A673 (cell line): ENCODE measurements at regions not wholly inside any gene's neighbourhood (a gene's known extent, or its start where the extent isn't known, plus 50 kb on each side); places are given as distances from the start of the nearest gene placed in this dataset.
"Not testable (repeated sequence)": the region's sequence is repeated elsewhere in the genome, so short reads cannot be mapped to it uniquely, and the experiment has no call there.

Experiments used
- BruUV-seq: library from RNA; stranded (reverse); fragments of 400-500 nt; replicated peaks from 2 replicates; lab custom pipeline; 2021; lab: Mats Ljungman, UMichigan
- CTCF ChIA-PET: fragments of 300-600 bp; sonication (Branson Sonifier 250); formaldehyde crosslinking; loops from one replicate; lab custom pipeline; 2022; ENCODE audit warnings: antibody characterized with exemption; lab: Charles Lee
- POLR2A ChIA-PET: fragments of 300-600 bp; sonication (Branson Sonifier 250); formaldehyde crosslinking; loops from one replicate; lab custom pipeline; 2022; ENCODE audit warnings: antibody characterized with exemption; ENCODE audit not compliant: low non-redundant PET; lab: Charles Lee
- DNase-seq: peaks from one replicate; pipeline ENCODE4 v3.0.0-alpha.2; 2015; ENCODE audit warnings: low spot score
- H3K27ac ChIP-seq: fragments of 200-600 bp; sonication (generic); 2 replicates; pipeline ENCODE4 v1.5.1; 2016; ENCODE audit warnings: mixed run types, low read depth, mild to moderate bottlenecking, mixed read lengths, antibody characterized with exemption, low read length; ENCODE audit not compliant: poor library complexity, severe bottlenecking
- H3K27me3 ChIP-seq: fragments of 200-600 bp; sonication (generic); replicated peaks from 2 replicates; pipeline ENCODE4 v1.6.1; 2017; ENCODE audit warnings: mixed run types, low read depth, mild to moderate bottlenecking, mixed read lengths, antibody characterized with exemption, low read length; ENCODE audit not compliant: insufficient read depth, poor library complexity
- H3K36me3 ChIP-seq: fragments of 200-600 bp; sonication (generic); 2 replicates; pipeline ENCODE4 v1.6.1; 2016; ENCODE audit warnings: mixed run types, mild to moderate bottlenecking, mixed read lengths, antibody characterized with exemption, low read length; ENCODE audit not compliant: insufficient read depth, poor library complexity, severe bottlenecking
- H3K4me1 ChIP-seq: fragments of 200-600 bp; sonication (generic); 2 replicates; pipeline ENCODE4 v1.6.1; 2017; ENCODE audit warnings: mixed run types, mild to moderate bottlenecking, mixed read lengths, antibody characterized with exemption, low read length; ENCODE audit not compliant: insufficient read depth, poor library complexity, severe bottlenecking
- H3K4me3 ChIP-seq: fragments of 200-600 bp; sonication (generic); 2 replicates; pipeline ENCODE4 v1.5.1; 2016; ENCODE audit warnings: low read depth, mixed run types, mild to moderate bottlenecking, mixed read lengths, low read length; ENCODE audit not compliant: poor library complexity, severe bottlenecking
- H3K9me3 ChIP-seq: fragments of 200-600 bp; sonication (generic); 2 replicates; pipeline ENCODE4 v1.6.1; 2016; ENCODE audit warnings: mixed run types, low read depth, mild to moderate bottlenecking, mixed read lengths, antibody characterized with exemption, low read length; ENCODE audit not compliant: poor library complexity, severe bottlenecking
- EZH2 ChIP-seq: fragments of 200-600 bp; sonication (generic); IDR thresholded peaks from 2 replicates; pipeline ENCODE4 v1.6.1; 2017; ENCODE audit warnings: borderline replicate concordance, low read depth, mild to moderate bottlenecking, mixed read lengths, antibody characterized with exemption, low read length; ENCODE audit not compliant: poor library complexity, severe bottlenecking
- intact Hi-C: fragments of 100-400 bp; cut with micrococcal nuclease; formaldehyde crosslinking; loops from one replicate; pipeline ENCODE4 v1.10.0; 2022; ENCODE audit not compliant: unreplicated experiment
- TF ChIP-seq, protein P1 (sequence below): fragments of 300-800, 200-600 bp; sonication (generic); conservative IDR thresholded peaks from 2 replicates; pipeline ENCODE4 v1.5.1; 2017; ENCODE audit warnings: low read depth, mild to moderate bottlenecking, antibody characterized with exemption, low read length, moderate library complexity, mixed read lengths

DNA sequence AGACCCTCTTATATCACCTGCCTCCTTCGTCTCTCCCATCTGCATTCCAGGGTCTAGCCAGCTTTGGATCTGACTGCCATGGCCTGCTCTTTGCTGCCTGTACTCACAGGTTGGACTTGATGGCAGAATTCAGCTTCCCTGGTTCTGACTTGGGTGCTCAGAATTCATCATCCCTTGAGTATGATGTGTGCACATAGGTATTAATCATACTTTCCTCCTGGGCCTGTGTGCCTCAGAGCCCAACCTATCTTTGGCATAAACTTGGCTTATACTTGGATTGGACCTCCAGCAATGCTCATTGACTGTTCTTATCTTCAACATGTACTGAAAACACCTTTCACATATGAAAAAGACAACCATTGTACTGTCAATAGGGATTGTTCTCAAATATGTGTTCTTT is 70.7 kb upstream of the LMNTD1 start:
- no peaks in the 10 kb centered on the region for H3K9me3 ChIP-seq
- intact Hi-C loops: no loop called here
- H3K4me1 ChIP-seq: no peaks in the 10 kb centered on the region
- BruUV-seq: no TSS peak
- DNase-seq: no peak
- no peak for TF ChIP-seq EZH2
- TF ChIP-seq, protein P1, sequence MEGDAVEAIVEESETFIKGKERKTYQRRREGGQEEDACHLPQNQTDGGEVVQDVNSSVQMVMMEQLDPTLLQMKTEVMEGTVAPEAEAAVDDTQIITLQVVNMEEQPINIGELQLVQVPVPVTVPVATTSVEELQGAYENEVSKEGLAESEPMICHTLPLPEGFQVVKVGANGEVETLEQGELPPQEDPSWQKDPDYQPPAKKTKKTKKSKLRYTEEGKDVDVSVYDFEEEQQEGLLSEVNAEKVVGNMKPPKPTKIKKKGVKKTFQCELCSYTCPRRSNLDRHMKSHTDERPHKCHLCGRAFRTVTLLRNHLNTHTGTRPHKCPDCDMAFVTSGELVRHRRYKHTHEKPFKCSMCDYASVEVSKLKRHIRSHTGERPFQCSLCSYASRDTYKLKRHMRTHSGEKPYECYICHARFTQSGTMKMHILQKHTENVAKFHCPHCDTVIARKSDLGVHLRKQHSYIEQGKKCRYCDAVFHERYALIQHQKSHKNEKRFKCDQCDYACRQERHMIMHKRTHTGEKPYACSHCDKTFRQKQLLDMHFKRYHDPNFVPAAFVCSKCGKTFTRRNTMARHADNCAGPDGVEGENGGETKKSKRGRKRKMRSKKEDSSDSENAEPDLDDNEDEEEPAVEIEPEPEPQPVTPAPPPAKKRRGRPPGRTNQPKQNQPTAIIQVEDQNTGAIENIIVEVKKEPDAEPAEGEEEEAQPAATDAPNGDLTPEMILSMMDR: no peak
- no peaks in the 10 kb centered on the region for H3K27me3 ChIP-seq
- ChIA-PET CTCF (no interaction called here), POLR2A (no interaction called here)
- no peak overlapping the region for H3K4me3 ChIP-seq
- no peak overlapping the region for H3K27ac ChIP-seq
- no peaks in the 10 kb centered on the region for H3K36me3 ChIP-seq

GRCh38 chr12:25625146-25625545 is 72.1 kb upstream of the LMNTD1 start:
- POLR2A ChIA-PET: no interaction called here
- intact Hi-C loops: no loop called here
- Histone ChIP-seq H3K9me3 (no peaks in the 10 kb centered on the region), H3K27me3 (no peaks in the 10 kb centered on the region), H3K36me3 (no peaks in the 10 kb centered on the region), H3K27ac (no peak overlapping the region), H3K4me1 (no peaks in the 10 kb centered on the region), H3K4me3 (no peak overlapping the region)
- CTCF ChIA-PET: no interaction called here
- TF ChIP-seq EZH2: no peak
- no TSS peak for BruUV-seq
- no peak for DNase-seq

DNA sequence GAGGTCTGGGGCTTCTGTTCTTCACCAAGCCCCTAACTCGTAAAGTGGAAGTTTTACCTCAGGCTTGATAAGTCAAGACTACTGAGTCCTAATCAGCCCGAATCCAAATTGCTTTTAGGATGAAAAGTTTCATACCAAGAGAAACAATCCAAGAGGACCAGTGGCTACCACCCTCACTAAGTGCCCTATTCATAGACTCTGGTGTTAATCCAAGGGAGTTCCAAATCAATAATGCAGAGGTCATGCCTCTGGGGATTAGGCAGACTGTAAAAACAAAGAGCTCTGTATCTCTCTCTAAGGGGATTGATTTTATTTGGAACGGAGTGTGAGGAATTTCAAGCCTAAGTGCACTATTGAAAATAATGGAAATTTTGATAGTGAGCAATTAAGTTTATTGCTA is 76.3 kb upstream of the LMNTD1 start:
- no peak for TF ChIP-seq EZH2
- TF ChIP-seq, protein P1: no peak
- BruUV-seq: no TSS peak
- H3K9me3 ChIP-seq: no peaks in the 10 kb centered on the region
- CTCF ChIA-PET: no interaction called here
- intact Hi-C loops: no loop called here
- no peak overlapping the region for H3K27ac ChIP-seq
- H3K4me3 ChIP-seq: no peak overlapping the region
- H3K27me3 ChIP-seq: no peaks in the 10 kb centered on the region
- H3K36me3 ChIP-seq: no peaks in the 10 kb centered on the region
- DNase-seq: no peak
- POLR2A ChIA-PET: interaction anchor here (0.7 kb wide), 1 partner anchor 105 kb away, joined by 3 read pairs; no protein-coding TSS in a partner anchor
- no peaks in the 10 kb centered on the region for H3K4me1 ChIP-seq

DNA sequence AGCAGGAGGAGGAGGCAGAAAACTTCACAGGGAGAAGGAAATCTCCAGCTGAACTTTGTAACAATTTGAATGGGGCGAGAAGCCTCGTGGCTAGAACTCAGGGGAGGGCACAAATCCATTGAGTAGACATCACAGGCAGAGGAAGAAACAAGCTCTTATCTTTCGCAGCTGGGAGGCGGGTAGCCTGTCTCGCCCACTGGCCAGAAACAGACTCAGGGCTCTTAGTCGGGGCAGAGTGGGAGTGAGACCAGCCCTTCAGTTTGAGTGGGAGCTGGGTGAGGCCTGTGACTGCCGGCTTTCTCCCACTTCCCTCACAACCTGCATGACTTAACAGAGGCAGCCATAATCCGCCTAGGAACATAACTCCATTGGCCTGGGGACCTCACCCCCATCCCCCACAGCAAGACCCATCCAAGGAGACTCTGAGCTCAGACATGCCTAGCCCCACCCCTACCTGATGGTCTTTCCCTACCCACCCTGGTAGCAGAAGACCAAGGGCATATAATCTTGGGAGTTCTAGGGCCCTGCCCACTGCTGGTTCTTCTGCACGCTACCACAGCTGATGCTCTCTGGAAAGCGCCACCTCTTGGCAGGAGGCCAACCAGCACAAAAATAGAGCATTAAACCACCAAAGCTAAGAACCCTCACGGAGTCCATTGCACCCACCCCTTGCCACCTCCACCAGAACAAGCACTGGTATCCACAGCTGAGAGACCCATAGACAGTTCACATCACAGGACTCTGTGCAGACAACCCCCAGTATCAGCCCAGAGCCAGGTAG is 77.8 kb upstream of the LMNTD1 start:
- H3K27me3 ChIP-seq, DNase-seq, intact Hi-C loops, CTCF ChIA-PET, H3K4me3 ChIP-seq, H3K9me3 ChIP-seq, BruUV-seq, H3K27ac ChIP-seq, POLR2A ChIA-PET, H3K4me1 ChIP-seq, H3K36me3 ChIP-seq: not testable (repeated sequence)

- H3K27me3 ChIP-seq, H3K4me3 ChIP-seq, DNase-seq, H3K27ac ChIP-seq, CTCF ChIA-PET, H3K4me1 ChIP-seq, intact Hi-C loops, H3K36me3 ChIP-seq, POLR2A ChIA-PET, H3K9me3 ChIP-seq, BruUV-seq: not testable (repeated sequence)
Measured at GRCh38 chr12:25633149-25633548, 80.1 kb upstream of the LMNTD1 start.
